Esophagus muscularis mucosa (tissue), 4 donors: ENCODE measurements at regions not wholly inside any gene's neighbourhood (a gene's known extent, or its start where the extent isn't known, plus 50 kb on each side); places are given as distances from the start of the nearest gene placed in this dataset.

Experiments used
- DNase-seq: peaks from one replicate; pipeline ENCODE4 v3.0.0-alpha.2; 2017; ENCODE audit errors: extremely low spot score
- H3K27ac ChIP-seq, 4 donors: fragments of 200-600 bp; sonication (generic); replicated peaks in 1 of 4; 1 replicate in 3 of 4; 2 replicates in 1 of 4; pipeline ENCODE4 v1.5.1; 2016 to 2019; ENCODE audit warnings: mild to moderate bottlenecking in 1 of 4
- H3K27me3 ChIP-seq, 4 donors: fragments of 200-600 bp; sonication (generic); one replicate each; pipeline versions ENCODE4 v1.5.1 to v1.6.0; 2016 to 2019
- H3K36me3 ChIP-seq, 4 donors: fragments of 200-600 bp; sonication (generic); one replicate each; pipeline ENCODE4 v1.5.1; 2016 to 2019
- H3K4me1 ChIP-seq, 4 donors: fragments of 200-600 bp; sonication (generic); one replicate each; pipeline ENCODE4 v1.5.1; 2016 to 2019
- H3K4me3 ChIP-seq, 4 donors: fragments of 200-600 bp; sonication (generic); 1 replicate in 2 of 4; 2 replicates in 2 of 4; pipeline ENCODE4 v1.5.1; 2016 to 2019; ENCODE audit warnings: mild to moderate bottlenecking in 4 of 4, moderate library complexity in 1 of 4
- H3K9me3 ChIP-seq, 4 donors: fragments of 200-600 bp; sonication (generic); 1 replicate in 3 of 4; 2 replicates in 1 of 4; pipeline ENCODE4 v1.5.1; 2016 to 2019
- CTCF ChIP-seq, 3 experiments: fragments of 200-600 bp in 2 of 3; fragments of 450-650 bp in 1 of 3; sonication (generic) in 2 of 3; IDR thresholded peaks; one replicate each; pipeline ENCODE4 v1.5.1; 2017 to 2019; ENCODE audit warnings: antibody characterized with exemption in 3 of 3, mild to moderate bottlenecking in 2 of 3, moderate library complexity in 1 of 3
- EP300 ChIP-seq: sonication (generic); formaldehyde crosslinking; IDR thresholded peaks from one replicate; pipeline ENCODE4 v1.6.1; 2017; ENCODE audit warnings: antibody characterized with exemption
- POLR2A ChIP-seq: fragments of 450-650 bp; IDR thresholded peaks from one replicate; pipeline ENCODE4 v1.6.1; 2017; ENCODE audit warnings: antibody characterized with exemption, moderate library complexity, mild to moderate bottlenecking, low read depth
- POLR2AphosphoS5 ChIP-seq, 2 donors: sonication (generic); formaldehyde crosslinking; IDR thresholded peaks; one replicate each; pipeline ENCODE4 v1.6.1; 2017; ENCODE audit warnings: antibody characterized with exemption in 2 of 2
- WGBS: methylation state at CpG from one replicate; pipeline ENCODE4 v1.1.5; 2018; 5-methylcytosine and 5-hydroxymethylcytosine counted together
- intact Hi-C: fragments of 100-400 bp; cut with DNase I; formaldehyde crosslinking; loops from one replicate; pipeline ENCODE4 v1.15.1; 2023

DNA sequence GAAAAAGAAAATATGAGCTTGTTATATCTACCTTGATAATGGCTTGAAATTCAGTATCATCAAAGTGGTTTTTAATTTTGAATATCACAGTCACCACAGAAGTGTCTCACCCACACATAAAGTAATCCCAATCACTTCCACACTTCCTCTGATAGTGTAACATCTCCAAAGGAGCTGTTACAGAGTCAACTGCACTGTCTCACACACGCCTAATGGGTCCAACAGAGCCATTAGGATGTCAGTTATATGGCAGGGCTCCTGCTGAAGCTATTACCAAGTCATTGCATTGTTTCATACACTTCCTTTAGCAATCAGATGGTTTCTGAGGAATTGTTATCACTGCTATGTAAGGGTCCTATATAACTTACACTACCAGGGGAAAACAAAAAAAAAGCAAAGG is 432.1 kb upstream of the TEX13C start:
- Histone ChIP-seq H3K4me1 (no peaks in the 10 kb centered on the region), H3K27ac (no peak overlapping the region), H3K4me3 (no peak overlapping the region), H3K27me3 (no peaks in the 10 kb centered on the region), H3K9me3 (no peaks in the 10 kb centered on the region), H3K36me3 (no peaks in the 10 kb centered on the region)
- WGBS: 50% methylated on average over 1 of the region's 1 CpG
- no peak for DNase-seq
- TF ChIP-seq POLR2A (no peak), EP300 (no peak), POLR2AphosphoS5 (IDR thresholded peaks at IDR 0.05) (no peak), CTCF (IDR thresholded peaks at IDR 0.05) (no peak)
- intact Hi-C loops: no loop called here

- H3K4me3 ChIP-seq: no peak overlapping the region
- 69% methylated on average over 4 of the region's 4 CpGs for WGBS
- H3K36me3 ChIP-seq: no peaks in the 10 kb centered on the region
- H3K4me1 ChIP-seq: no peaks in the 10 kb centered on the region
- H3K27me3 ChIP-seq: no peaks in the 10 kb centered on the region
- H3K9me3 ChIP-seq: no peaks in the 10 kb centered on the region
- TF ChIP-seq EP300 (no peak), POLR2AphosphoS5 (IDR thresholded peaks at IDR 0.05) (no peak), POLR2A (no peak)
- intact Hi-C loops: no loop called here
- DNase-seq: no peak
- H3K27ac ChIP-seq: no peak overlapping the region
Observed at GRCh38 chrX:124895947-124896346, 423.7 kb upstream of the TEX13C start.

DNA sequence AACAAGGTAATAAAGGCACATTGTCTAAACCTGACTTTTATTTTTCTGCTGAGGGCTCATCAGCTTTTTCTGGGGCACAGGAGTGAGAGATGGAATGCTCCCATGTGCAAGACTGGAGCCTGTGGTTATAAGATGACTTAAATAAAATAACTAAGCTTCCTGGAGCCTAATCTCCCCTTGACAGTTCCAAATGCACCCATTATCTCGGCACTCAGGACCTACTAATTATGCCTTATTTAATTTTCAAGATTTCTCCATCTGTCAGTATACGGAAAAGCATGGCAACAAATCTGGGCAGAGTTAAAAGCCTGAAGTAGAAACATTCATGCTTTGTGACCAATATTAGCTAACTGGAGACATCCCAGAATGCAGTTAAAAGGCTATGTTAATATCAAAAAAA is 416.7 kb upstream of the TEX13C start:
- Histone ChIP-seq H3K36me3 (no peaks in the 10 kb centered on the region), H3K27me3 (no peaks in the 10 kb centered on the region), H3K4me1 (no peaks in the 10 kb centered on the region), H3K27ac (no peak overlapping the region), H3K9me3 (no peaks in the 10 kb centered on the region), H3K4me3 (no peak overlapping the region)
- intact Hi-C loops: no loop called here
- no peak for TF ChIP-seq EP300
- no peak for TF ChIP-seq POLR2AphosphoS5 (IDR thresholded peaks at IDR 0.05)
- no peak for TF ChIP-seq POLR2A
- TF ChIP-seq CTCF (IDR thresholded peaks at IDR 0.05): no peak
- no peak for DNase-seq
- 71% methylated on average over 2 of the region's 2 CpGs for WGBS

GRCh38 chrX:124910611-124911010 is 409.1 kb upstream of the TEX13C start:
- 70% methylated on average over 4 of the region's 4 CpGs for WGBS
- Histone ChIP-seq H3K27ac (no peak overlapping the region), H3K4me3 (no peak overlapping the region), H3K36me3 (no peaks in the 10 kb centered on the region), H3K9me3 (no peaks in the 10 kb centered on the region), H3K4me1 (no peaks in the 10 kb centered on the region), H3K27me3 (no peaks in the 10 kb centered on the region)
- intact Hi-C loops: no loop called here
- no peak for TF ChIP-seq POLR2AphosphoS5 (IDR thresholded peaks at IDR 0.05)
- no peak for TF ChIP-seq EP300
- TF ChIP-seq CTCF (IDR thresholded peaks at IDR 0.05): no peak
- TF ChIP-seq POLR2A: no peak
- no peak for DNase-seq

DNA sequence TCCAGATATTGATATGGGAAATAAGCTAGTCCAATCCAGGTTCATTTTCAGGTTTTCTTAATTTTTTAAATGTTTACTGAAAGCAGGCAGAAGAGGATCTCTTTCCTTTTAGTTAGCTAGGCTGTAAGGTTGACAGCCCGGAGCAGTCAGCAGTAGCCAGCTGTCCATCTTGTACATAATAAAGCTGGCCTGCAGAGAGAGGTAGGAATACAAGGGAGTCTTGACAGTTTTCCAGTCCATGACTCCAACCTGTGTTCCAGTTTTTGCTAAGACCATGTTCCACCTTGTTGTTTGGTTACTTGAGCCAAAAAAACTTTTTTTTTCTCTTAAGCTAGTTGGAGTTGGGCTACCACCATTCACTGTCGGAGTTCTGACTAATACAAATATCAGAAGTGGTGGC is 402.7 kb upstream of the TEX13C start:
- Histone ChIP-seq H3K4me3 (no peak overlapping the region), H3K4me1 (no peaks in the 10 kb centered on the region), H3K9me3 (no peaks in the 10 kb centered on the region), H3K36me3 (no peaks in the 10 kb centered on the region), H3K27ac (no peak overlapping the region), H3K27me3 (no peaks in the 10 kb centered on the region)
- 84% methylated on average over 2 of the region's 2 CpGs for WGBS
- TF ChIP-seq EP300 (no peak), POLR2AphosphoS5 (IDR thresholded peaks at IDR 0.05) (no peak), CTCF (IDR thresholded peaks at IDR 0.05) (no peak), POLR2A (no peak)
- intact Hi-C loops: no loop called here
- no peak for DNase-seq
